NOMO-1 treated with dmso at 0.1 percent for 144 hours (cell line): ENCODE measurements at regions not wholly inside any gene's neighbourhood (a gene's known extent, or its start where the extent isn't known, plus 50 kb on each side); places are given as distances from the start of the nearest gene placed in this dataset.
A peak's percentile ranks its signal among the peaks of the same experiment; 100 is the strongest.

ENCODE experiments used
- DNase-seq: peaks from one replicate; lab custom pipeline; 2025; ENCODE audit not compliant: unreplicated experiment; lab: John Stamatoyannopoulos, UW

- DNase-seq, result no peak
Observed at GRCh38 chr4:22030881-22031280, 82.3 kb upstream of the KCNIP4 start.

- DNase-seq, result no peak
Observed at GRCh38 chr4:22030307-22030706, 81.7 kb upstream of the KCNIP4 start.

DNA sequence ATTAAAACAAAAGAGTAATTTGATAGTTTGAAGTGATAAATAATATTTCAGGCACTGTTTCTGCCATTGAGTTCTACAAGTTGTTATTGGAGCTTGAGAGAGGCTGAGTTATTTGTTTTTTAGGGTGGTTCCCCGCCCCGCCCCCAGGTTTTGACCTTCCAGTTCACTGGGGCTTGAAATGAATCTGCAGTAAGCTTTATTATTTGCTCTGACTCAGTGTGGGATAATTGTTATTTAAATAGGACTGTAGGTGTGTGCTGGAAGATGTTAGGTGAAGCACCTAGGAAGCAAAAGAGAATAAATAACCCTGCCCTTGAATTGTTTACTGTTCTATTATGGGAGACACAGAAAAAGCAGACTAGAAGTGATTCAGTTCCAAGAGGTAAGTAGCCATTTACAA is 81.2 kb upstream of the KCNIP4 start:
- no peak for DNase-seq

- DNase-seq, result no peak
Observed at GRCh38 chr4:22021106-22021505, 72.5 kb upstream of the KCNIP4 start.

DNA sequence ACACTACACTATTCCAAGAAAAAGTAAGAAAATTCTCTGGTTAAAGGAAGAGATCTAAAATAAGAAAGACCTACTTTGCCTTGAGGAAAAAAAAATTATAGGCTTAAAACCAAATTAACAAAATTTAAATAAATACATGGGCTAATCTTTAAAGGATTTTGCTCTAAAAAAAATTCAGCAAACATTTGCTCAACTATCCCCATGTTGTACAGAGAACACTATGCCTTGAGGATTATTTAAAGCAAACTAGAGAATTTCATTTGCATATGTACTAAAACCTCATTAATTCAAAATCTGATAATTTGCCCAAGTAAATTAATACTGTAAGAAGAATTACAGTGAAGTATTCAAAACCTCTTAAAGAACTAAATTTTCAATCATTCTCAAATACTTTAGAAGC is 71.6 kb upstream of the KCNIP4 start:
- no peak for DNase-seq

GRCh38 chr4:22019676-22020075 is 71.1 kb upstream of the KCNIP4 start:
- no peak for DNase-seq

DNA sequence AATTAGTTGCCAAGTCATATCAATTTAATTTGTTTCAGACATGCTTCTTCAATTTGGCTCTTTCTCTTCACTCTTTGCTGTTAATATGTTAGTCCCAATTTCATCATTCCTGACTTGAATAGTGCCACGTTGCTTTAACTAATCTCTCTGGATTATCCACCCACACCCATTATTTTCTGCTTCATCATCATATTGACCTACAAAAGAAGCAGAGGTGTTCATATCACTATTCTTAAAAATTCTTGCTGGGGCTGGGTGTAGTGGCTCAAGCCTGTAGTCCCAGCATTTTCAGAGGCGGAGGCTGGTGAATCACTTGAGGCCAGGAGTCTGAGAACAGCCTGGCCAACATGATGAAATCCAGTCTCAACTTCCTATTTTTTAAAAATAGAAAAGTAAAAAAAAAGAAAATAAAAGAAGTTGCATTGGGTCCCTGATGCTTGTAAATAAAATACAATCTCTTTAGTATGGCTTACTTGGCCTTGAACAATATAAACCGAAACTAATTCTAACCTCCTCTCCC is 65.7 kb upstream of the KCNIP4 start:
- peak; percentile 37 for DNase-seq

DNA sequence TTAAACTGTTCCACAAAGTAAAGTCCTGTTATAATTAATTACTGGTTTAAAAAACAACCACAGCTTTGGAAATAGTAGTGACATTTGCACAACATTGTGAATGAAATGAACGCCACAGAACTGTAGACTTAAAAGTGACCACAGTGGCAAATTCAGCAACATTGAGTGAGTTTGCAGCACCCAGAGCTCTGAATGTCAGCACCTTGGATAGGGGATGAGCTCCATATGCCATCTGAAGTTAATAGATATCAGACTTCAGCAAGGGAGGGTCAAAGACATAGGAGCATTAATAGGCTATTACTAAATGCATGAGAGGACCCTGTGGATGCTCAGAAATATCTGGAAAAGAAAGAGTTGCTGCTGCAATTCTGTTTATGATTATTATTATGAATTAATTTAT is 55.3 kb upstream of the KCNIP4 start:
- no peak for DNase-seq
